ENCODE measurements at regions not wholly inside any gene's neighbourhood (a gene's known extent, or its start where the extent isn't known, plus 50 kb on each side); places are given as distances from the start of the nearest gene placed in this dataset.
"Not testable (repeated sequence)": the region's sequence is repeated elsewhere in the genome, so short reads cannot be mapped to it uniquely, and the experiment has no call there.

GRCh38 chr9:88280816-88281382 is 107.3 kb upstream of the SPIN1 start:
- DNase-seq (ENCODE audit: low spot score) = peak; percentile 16

DNA sequence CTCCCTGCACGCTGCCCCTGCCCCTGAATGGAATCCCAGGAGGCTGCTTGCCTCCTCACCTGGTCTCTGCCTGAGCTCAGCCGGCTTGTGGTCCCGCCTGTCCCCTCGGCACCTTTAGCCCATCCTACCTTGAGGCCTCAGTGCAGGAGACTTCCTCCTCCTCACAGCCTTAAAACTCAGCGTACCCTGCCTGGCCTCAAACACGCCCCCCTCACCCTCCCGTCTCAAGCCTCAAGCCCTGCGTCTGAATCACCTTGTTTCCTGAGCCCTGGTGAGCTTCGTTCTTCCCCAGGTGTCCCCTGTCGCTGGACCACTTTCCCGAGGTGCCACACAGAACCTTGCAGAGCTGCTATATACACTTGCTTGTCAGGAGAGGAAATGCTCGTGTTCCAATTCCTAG is 110.2 kb upstream of the SPIN1 start:
- DNase-seq (ENCODE audit: low spot score) = no peak

DNA sequence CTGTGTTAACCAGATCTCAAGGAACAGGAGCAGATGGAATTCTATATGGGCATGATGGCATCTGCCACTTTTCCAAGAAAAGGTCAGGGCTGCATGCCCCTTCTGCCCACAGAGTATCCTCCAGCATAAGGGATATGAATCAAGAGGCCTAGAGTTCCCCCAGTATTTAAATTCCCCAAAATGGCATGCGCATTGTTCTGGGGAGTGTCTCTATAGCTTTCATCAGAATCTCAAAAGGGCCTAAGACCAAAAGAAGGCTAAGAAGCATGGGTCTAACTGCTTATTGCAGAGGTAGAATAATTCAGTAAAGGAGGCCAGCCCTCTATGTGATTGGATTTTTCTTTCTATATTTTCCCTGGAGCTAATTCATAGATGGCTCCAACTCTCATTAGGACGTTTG is 114.2 kb upstream of the SPIN1 start:
- DNase-seq (ENCODE audit: low spot score) = no peak

- DNase-seq (ENCODE audit: low spot score) = no peak
Observed at GRCh38 chr9:88272986-88273385, 115.3 kb upstream of the SPIN1 start.

- DNase-seq (ENCODE audit: low spot score) = no peak
Observed at GRCh38 chr9:88270413-88270812, 117.8 kb upstream of the SPIN1 start.

DNA sequence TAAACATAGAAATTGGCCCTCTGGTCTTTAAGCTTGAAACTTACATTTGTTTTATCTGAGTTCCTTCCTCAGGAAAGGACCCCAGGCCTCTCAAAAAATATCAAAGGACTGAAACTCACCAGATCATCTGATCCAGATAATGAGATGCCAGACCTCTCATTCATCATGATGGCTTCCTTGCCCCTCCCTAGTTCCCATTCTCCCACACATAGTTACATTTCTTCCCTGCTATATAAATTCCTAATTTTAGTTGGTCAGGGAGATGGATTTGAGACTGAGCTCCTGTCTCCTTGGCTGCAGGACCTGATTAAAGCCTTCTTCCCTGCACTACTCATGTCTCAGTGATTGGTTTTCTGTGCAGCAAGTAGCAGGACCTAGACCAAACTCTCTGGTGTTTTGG is 119.4 kb upstream of the SPIN1 start:
- no peak for DNase-seq (ENCODE audit: low spot score)

- no peak for DNase-seq (ENCODE audit: low spot score)
Observed at GRCh38 chr9:88267283-88267682, 121.0 kb upstream of the SPIN1 start.

DNA sequence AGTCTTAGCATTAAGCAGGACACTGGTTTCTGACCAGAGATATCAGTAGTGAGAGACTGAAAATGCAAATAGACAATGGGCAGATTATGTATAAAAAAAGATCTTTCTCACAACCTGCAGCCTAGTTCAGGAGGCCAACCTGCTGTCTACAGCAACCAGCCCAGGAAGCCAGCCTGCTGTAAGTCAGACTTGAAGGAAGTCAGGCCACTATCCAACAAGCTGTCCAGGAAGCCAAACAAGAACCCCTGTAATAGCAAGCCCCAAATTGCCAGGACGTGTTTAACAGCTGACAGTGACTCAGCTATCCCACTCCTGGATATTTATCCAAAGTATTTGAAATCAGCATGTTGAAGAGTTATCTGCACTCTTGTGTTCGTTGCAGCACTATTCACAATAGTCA is 121.8 kb upstream of the SPIN1 start:
- DNase-seq (ENCODE audit: low spot score) = no peak

DNA sequence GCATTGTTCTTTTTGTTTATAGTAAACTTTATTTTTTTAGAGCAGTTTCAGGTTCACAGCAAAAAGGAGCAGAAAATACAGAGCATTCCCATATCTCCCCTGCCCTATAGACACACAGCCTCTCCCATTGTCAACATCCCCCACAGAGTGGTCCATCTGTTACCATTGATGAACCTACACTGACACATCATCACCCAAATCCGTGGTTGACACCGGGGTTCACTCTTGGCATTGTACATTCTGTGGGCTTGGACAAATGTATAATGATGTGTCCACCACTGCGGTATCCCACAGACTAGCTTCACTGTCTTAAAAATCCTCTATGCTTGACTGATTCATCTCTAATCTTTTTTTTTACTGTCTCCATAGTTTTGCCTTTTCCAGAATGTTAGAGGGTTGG is 120.7 kb upstream of the SPATA31C2 start:
- no peak for DNase-seq (ENCODE audit: low spot score)

GRCh38 chr9:88258601-88259000 is 120.3 kb upstream of the SPATA31C2 start:
- DNase-seq (ENCODE audit: low spot score) = peak; percentile 55

DNA sequence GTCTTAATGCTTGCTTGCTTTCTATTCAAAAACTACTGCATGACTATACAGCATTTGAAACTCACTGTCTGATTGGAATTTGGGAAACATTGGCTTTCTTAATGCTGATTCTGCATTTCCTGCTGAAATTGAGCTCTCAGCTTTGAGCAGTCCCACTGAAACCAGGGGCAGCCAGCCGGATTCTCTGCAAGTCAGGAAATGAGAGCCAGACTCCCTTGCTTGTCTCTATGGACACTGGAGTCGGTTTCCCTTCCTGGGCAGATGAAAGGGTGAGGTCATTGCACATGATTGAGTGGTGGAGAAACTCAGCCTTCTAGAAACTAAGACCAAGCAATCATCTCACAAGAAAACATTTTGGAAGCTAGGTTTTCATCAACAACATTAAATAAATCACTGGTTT is 119.7 kb upstream of the SPATA31C2 start:
- DNase-seq (ENCODE audit: low spot score) = no peak

GRCh38 chr9:88256216-88256615 is 117.9 kb upstream of the SPATA31C2 start:
- DNase-seq (ENCODE audit: low spot score) = no peak

- not testable (repeated sequence) for DNase-seq (ENCODE audit: low spot score)
Observed at GRCh38 chr9:88255806-88256205, 117.5 kb upstream of the SPATA31C2 start.

- DNase-seq (ENCODE audit: low spot score) = no peak
Observed at GRCh38 chr9:88251903-88252302, 113.6 kb upstream of the SPATA31C2 start.

DNA sequence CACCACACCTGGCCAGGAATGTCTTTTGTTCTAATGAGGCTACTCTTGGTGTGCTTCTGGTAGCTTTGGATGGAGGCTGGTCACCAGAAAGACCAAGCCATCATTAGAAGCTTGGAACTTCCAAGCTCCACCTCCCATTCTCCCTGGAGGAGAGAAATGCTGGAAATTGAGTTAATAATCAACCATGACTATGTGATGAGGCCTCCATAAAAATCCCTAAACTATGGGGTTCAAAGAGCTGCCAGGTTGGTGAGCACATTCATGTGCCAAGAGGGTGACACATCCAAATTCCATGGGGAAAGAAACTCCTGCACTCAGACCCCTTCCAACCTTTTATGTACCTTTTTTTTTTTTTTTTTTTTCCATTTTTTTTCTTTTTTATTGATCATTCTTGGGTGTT is 105.5 kb upstream of the SPATA31C2 start:
- no peak for DNase-seq (ENCODE audit: low spot score)

DNA sequence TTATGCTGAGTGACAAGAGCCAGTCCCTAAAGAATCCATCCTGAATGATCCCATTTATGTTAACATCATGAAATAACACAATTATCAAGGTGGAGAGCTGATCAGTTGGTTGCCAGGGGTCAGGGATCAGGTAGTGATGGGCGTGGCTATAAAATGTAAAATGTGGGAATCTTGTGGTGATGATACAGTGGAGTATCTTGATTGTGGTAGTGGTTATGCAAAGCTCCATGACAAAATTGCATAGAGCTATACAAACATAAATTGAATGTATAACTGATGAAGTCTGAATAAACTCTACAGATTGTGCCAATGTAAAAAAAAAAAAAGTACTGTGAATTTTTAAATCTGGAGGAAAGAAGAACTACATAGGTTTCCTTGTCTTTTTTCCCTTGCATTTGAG is 104.6 kb upstream of the SPATA31C2 start:
- no peak for DNase-seq (ENCODE audit: low spot score)

DNA sequence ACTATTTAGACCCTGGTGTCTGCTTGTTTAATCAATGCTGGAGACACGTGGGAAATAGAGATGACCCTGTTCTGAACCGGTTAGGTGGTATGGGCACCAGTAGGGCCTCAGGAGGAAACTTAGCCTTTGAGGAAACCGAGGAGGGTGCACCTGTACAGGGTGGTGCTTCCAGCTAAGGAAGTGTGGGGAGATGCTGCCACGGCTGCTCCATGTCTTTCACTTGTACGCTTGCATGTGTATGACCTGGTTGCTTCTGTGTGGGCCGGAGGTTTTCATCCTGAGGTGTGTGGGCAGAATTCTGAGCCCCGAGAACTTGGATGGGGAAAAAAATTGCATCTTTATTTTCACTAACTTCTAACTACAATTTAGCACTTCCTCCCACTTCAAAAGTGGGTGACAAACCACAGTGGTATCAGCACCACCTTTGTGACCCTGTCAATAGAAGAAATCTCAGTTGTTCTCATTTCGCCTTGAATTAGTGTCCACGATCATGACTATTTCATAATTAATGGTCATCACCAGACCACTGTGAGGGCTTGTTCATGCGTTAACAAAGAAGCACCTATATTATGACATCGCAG is 99.8 kb upstream of the SPATA31C2 start:
- DNase-seq (ENCODE audit: low spot score) = no peak

- no peak for DNase-seq (ENCODE audit: low spot score)
Observed at GRCh38 chr9:88237479-88237961, 99.2 kb upstream of the SPATA31C2 start.

DNA sequence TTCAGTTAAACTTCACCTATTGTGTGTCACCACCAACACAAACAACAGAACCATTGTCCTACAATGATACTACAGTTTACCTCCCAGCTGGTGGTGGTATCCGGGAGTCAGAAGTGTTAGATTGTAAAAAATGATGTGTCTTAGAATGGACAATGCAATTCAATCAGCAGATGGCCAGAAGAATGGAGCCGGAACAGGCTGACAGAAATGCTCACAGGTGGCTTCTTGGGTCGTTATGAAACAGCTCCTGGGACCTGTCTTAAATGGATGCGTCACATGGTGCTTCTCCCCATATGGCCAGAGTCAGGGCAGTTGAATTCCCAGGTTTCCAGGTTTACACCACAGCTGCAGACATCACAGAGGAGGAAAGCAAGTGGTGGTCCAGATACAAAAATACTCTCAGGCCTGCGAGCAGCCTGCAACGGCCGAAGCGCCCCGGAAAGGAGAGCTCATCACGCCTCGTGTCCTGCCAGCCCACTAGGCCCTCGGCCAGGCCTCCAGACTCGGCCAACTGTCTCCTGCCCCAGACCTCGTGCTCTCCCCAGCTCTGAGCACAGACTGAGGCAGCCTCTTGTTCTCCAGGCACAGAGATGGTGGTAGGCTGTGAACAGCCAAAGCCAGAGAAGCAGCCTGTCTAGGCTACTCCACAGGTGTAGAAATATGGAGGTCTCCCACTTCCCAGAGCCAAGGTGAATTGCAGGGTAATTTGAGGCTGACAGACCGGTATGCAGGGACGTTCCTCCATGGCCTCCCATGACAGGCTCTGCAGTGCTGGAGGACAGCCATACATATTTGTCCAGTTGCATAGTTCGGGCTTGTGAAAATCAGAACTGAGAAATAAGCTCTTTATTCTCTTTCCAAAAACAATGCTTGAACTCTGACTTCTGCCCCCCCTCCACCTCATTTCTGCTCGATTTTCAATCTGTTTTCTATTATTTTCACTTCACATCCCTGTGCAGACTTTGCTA is 98.5 kb upstream of the SPATA31C2 start:
- DNase-seq (ENCODE audit: low spot score) = peak; percentile 75

DNA sequence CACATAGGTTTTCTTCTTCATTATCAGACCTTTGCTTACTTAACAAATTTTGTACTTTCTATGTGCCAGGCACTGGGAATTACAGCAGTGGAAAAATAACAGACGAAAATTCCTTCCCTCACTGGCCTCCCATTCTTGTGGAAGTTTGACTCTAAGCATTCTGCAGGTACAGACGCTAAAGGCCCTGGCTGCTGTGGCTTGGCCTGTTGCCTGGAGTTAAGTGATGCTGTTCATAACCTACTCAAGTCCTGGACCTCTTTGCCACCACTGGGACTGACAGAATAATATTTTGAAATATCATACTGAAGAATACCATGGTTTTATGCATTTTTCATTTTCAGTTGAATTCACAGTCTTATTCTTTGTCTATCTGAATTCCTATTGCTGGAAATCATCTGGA is 97.3 kb upstream of the SPATA31C2 start:
- no peak for DNase-seq (ENCODE audit: low spot score)

- no peak for DNase-seq (ENCODE audit: low spot score)
Observed at GRCh38 chr9:88234114-88234513, 95.8 kb upstream of the SPATA31C2 start.

DNA sequence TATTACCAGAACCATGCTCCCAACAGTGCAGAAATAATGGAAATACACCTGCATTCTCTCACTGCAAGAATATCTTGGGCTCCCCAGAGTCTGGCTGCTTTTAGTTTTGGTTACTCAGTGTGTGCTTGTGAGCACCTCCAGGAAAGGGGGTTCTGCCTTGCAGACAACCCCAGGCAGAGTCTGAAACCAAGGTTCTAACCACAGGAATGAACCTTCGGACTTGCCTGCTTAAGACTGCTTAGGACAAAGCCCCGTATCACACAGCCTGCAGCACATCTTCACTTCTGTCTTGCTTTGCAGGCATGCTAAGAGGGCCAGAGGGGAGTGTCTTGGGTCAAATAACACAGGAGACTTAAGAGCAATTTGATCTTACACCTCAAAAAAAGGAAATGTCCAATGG is 94.8 kb upstream of the SPATA31C2 start:
- no peak for DNase-seq (ENCODE audit: low spot score)

- DNase-seq (ENCODE audit: low spot score) = no peak
Observed at GRCh38 chr9:88230612-88231011, 92.3 kb upstream of the SPATA31C2 start.

Data from cerebellar cortex (tissue), 1 donor.